SHP77 treated with DMSO at 0.1 percent for 48 hours (cell line): ENCODE measurements at regions not wholly inside any gene's neighbourhood (a gene's known extent, or its start where the extent isn't known, plus 50 kb on each side); places are given as distances from the start of the nearest gene placed in this dataset.

Source experiments
- DNase-seq: peaks from one replicate; lab custom pipeline; 2025; lab: John Stamatoyannopoulos, UW

DNA sequence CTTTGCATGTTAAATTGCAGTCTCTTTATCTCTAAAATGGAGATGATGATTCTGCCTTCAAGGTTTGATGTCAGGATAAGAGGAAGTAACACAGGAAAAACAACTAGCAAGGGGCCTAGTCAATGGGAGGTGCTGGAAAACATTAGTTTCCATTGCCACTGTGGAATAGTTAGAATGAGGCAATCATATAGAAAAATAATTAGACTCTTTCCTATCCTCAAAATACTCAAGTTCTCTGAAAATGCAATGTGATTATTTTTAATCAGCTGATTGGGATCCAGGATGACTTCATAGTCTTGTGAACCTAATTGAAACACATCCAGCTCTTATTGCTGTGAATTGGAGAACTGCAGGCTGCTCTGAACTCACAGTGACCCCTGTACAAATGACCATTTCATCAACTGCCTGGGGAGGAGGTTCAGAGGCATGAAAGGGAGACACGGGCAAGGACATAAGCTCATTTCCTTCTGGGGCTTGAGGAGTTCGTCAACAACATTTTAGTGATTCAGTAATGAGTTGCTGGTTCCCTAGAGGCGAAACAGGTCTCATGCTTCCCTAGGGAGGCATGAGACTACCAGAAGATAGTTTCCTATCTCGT, 422.5 kb downstream of the LPIN1 start:
- DNase-seq: no peak

DNA sequence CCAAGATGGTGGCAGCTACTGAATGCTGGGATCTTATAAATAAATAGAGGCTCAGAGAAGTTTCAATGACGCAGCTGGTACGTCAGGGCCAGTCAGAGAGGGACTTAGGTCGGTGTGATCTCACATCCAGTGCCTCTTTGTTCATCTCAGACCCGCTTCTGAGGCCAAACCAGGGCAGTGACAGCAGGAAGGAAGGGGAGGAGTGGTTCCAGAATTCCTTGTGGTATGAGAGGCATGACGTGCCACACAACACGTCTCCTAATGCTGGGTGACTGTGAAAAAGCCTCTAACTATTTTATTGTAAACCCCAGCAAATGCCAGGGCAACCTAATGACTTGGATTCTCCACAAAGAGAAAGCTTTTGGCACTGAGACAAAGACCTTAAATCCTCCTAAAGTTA, 423.3 kb downstream of the LPIN1 start:
- no peak for DNase-seq

DNA sequence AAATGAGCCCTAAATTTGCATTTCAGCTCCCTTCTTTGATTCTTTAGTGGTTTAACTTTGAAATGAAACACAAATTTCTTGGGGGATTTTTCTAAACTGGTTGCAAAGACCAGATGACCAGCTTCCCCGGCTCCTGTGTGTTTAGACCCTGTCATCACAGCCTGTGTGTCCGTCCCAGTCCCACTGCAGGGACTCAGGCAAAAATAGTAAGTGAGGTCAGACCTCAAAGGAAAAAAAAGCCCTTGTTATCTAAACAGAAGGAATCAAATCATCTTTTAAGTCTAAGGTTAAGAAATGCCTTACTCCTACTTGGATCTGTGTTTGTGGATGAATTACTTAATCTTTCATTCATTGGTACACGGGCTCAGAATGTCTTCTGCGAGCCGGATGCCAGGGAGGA, 423.7 kb downstream of the LPIN1 start:
- no peak for DNase-seq

DNA sequence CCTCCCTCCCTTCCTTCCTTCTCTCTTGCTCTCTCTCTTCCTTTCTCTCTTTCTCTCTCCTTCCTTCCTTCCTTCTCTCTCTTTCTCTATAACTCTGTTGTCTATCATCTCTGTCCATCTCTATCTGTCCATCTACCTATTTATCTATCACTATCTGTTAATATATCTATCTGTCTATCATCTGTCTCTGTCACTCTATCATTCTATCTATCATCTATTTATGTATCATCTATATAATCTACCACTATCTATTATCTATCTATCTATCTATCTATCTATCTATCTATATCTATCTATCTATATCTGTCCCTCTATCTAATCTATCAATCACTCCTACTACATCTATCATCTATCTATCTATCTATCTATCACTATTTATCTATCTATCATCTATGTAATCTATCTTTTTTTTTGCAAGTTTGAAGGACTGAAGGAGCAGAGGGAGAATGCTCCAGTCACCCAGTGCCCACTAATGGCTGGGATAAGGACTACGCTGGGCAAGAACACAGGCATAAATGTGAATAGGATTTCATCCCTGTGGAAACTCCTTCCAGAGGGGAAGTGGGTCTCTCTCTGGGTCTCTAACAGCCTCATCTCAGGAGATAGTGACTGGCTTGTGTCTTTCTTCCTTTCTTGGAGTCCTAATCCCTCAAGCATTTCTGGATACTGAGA, 427.0 kb downstream of the LPIN1 start:
- no peak for DNase-seq

DNA sequence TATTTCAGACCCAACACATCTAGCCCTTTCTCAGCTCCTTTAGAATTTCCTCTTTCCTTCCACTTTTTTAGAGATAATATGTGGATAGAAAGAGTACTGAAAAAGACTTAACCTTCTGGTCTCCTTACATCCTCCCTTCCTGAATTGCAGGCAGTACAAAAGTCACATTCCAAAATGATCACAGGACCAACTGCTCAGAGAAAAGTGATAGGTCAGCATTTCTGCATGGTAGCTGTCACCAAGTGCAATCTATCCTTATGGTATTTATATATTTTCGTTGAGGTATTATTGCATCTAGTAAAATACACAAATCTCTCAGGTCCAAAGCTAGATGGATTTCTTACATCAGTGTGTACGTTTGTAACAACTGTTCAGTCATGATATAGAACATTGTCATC, 427.5 kb downstream of the LPIN1 start:
- DNase-seq: no peak

DNA sequence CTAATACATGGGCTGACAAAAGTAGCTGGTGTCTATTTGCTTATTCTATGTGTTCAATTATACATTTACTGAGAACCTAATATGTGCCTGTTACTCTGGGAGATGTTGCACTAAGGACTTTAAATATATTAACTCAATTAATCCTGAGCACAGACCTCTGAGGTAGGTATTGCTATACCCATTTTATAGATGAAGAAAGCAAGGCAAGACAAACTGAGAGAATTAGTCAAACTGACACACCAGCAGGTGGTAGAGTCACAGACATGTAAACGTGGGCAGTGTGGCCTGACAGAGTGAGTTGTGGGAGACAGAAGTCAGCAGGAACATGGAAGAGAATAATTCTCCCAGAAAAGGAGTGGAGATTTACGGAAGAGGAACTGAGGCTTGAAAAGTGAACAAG, 428.9 kb downstream of the LPIN1 start:
- no peak for DNase-seq

DNA sequence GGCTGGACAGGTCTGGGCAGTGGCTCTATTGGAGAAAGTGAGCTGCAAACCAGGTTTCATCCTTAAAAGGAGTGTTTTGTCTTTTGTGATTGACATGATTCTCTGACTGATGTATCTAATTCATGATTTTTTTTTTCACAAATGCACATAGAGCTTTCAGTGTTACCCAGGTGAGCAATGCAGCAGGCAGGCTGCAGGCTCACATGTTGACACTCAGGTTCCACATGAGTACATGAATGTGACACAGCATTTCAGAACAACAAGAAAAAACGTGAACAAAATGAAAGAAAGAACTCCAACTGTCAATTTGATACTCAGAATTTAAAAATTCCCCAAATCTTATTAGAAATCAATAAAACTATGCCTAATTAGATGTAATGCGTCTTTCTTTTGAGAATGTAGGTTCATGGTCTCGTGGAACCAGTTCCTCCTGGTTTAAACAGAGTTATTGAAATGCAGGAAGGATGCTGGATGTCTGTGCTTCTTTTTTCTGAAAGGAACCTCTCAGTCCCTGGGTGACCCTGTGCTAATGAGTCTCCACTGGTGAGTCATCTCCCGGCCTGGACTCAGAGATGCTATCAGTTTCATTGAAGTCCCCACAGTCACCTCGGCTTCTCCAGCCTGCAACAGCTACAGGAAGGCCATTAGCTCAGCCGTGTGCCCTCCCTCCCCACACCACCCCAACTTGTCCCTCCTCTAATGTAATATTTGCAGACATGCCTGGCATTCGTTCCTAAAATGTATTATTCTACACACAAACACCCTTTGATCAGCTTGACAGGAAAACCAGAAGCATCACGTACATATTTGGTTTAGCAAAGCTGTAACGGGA, 430.4 kb downstream of the LPIN1 start:
- peak; percentile 76 for DNase-seq

DNA sequence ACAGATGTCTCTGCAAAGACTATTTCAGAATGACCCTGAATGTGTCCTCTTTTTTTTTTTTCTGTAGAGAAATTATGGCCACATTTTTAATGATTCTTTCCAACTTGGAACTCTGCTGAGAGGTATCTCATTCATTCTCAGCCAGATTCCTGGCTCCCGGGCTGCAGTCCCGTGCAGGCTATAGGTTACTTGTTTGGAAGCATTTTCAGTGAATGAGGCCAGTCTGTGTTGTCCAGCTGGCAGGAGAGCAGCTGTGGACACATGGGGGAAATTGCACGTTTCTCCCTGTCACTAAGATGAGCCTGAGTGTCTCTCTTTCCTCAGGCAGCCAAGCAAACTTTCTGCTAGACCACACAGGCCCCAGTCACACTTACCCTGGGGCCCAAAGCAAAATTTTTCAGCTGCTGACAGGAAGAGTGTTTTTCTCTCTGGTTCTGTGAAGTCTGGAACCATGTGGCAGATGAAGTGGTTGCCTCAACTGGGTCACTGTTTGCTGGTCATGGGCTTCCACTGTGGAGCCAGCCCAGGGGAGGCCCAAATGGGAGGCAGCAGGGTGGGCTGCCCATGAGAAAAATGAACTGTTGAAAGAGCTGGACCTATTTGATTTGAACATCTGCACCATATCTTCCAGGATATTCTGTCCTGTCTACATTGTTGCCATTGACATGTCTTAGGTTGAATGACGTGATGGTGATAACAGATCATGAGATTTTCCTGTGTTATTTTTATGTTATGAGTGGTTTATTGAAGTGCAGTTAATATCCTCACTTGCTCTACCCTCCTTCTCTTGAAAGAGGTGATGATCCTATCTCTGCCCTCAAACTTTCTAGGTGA, 431.2 kb downstream of the LPIN1 start:
- DNase-seq: peak; percentile 79

DNA sequence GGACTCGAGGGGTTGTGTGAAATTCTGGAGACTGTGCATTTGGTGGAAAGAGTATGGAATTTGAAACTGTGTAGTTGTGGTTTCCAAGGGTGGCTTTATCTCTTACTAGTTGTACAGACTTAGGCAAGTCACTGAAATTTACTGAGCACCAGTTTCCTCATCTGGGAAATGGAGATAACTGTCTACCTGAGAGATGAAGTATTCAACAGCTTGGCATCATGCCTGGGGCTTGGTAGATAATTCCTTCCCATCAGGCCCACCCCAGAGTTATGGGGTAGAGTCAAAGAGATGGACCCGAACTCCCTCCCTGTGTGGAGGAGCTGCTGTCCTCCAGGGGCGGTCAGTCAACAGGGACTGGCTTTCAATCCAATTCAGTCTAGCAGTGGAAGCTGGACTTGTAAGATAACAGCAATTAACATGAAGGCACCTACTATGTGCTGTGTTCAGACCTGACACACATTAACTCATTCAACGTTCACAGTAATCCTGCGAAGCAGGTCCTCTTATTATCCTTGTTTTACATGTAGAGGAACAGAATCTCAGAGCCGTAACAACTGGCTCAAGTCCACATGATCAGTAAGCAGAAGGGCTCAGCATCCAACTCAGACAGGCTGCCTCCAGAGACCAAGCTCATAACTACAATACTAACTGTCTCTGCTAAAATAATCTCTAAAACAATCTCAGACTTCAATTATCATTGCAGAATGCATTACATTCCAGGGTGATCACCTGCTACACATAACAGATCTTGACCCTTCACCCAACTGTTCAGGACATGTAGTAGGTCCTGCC, 432.1 kb downstream of the LPIN1 start:
- no peak for DNase-seq

DNA sequence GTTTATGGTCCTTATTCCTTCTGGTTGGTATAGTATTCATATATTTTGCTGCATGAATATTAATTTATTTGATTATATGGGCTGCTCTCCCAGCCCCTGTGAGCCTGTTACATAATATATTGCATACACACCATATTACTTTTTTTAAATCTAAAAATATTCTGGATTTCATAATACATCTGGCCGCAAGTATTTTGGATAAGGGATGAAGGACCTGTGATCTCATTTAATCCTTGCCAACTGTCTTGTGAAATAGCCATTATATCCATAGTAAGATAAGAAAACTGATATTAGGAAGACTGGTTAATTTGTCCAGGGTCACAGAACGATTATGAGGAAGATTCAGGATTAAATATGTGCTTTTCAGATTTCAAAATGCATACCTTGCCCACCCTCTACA, 433.6 kb downstream of the LPIN1 start:
- DNase-seq: no peak

DNA sequence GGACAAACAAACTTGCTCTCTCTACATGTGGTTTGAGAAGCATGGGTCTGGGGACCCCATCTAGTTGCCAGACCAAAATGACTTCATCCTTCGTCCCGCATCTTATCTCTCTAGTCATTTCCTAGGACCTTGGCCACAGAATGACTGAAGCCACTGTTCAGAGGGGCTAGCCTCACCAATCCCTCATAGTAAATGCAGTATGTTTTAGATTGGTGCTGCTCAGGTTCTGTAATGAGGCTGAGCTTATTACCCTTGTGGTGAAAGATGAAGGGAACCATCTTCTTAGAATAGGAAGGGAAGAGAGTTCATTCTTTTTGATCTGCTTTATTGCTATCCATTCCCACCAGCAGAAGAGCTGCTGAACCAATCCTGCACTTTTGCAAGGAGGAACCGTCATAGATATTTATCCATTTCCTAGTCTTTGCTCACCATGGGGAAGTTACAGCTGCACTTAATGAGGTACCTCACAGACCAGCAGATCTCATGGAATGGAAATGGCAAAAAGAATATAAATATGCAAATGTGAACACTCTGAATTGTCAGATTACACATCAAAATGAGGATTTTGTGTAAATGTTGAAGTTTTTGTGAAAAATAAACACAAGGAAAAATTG, 436.7 kb downstream of the LPIN1 start:
- no peak for DNase-seq

DNA sequence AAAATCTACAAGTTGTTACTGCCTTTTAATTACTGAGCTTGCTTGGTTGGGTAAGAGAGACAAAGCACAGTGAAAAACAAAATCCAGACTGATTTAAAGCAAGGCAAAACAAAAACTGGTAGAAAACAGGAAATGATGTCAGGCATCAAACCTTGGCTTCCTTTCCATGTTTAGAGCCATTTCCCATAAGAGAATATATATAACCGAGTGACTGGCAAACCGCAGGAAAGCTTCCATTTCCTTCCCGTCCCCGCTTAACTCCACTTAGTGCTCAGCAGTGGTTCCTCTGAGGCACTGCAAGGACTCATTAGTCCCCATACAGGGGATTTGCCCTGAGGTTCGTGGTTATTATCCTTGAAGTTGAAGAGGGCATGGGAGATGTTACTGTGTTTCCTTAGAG, 446.3 kb downstream of the LPIN1 start:
- DNase-seq: no peak

DNA sequence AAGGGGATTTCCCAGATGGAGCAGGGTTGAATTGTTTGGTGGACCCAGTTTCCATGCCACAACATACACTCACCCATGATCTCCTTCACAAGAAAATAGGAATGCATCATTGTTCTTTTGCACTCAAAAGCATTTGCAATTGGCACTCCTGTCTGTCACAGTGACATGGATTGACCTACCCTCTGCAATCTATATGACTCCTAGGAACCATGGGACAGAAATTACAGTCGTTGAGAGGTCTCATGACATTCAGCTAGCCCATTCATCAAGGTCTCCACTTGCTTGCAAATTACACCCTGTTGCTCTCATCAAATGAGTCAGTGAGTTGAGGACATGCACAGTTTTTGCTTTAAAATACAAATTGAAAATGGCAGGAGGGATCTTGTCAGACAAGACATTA, 448.5 kb downstream of the LPIN1 start:
- no peak for DNase-seq

DNA sequence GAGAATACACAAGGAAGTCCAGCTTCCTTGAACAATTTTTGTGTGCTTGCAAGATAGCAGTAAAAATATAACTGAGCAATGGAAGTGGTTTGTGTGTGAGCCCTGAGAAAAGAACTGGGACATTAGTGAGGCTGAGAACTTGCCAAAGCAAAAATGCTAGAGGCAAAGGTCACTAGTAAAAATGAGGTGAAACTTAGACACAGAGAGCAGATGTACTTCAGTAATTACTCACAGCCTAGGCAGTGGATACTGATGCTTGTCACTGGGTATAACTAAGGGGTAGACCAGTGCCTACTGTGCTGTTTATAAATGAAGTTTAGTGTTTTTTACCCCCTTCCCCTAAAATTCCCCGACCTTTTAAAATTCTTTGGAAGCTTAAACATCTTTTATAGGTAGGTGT, 450.1 kb downstream of the LPIN1 start:
- DNase-seq: no peak

DNA sequence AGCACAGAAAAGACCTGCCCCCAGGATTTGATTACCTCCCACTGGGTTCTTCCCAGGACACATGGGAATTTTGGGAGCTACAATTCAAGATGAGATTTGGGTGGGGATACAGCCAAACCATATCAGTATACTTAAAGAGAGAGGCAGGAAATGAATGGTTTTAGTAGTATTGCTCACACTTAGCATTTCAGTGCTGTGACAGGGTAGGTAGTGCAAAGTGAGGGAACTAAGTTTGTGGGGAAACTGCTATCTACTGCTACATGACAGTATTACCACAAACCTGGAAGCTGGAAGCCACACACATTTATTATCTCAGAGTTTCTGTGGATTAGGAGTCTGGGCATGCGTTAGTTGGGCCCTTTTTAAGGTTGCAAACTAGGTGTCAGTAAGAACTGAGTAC, 450.7 kb downstream of the LPIN1 start:
- no peak for DNase-seq

DNA sequence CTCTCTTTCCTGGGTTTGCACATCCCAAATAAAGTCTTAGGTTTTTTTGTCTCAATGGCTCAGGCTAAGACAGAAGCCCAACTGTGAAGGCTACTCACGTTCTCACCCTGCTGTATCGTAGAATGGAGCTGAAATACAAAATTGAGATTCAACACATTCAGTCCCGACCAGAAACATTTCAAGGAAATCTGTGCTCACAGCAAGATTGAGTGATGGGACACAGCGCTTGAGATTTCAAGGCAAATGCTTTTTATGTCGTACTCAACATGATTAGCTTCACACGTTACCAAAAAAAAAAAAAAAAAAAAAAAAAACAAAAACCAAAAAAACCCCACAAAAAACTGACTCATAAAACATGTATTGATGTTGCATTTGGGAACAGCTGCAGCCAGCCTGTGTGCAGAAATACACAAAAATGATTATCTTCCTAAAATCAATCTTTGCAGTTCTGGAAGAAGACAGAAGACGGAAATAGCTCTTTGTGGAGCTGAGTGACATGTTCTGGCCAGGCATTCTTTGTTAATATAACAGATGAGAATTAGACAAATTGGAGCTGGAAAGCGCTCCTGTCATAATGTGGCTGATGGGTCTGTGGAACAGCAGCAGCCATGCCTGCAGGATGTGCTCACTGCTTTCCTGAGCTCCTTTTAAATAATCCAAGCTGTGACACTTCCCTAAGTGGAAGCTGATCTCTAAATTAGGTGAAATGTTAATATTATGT, 453.2 kb downstream of the LPIN1 start:
- DNase-seq: no peak

DNA sequence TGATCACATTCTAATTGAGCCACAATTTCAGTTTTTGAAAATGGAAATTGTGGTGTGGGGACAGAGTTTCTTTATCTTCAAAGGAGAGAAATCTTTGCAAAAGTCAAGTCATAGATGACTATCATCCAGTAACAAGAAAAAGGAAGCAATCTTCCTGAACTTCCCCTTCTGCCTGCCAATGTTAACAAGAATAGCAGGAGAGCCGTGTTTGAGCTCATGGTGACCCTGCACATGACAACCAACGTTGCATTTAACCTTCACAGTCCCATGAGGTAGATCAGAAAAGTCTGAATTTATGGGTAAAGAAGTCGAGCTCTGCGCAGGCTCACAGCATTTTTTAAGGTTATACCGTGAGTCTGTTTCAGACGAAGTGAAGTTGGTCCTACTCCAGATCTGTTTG, 454.9 kb downstream of the LPIN1 start:
- no peak for DNase-seq

DNA sequence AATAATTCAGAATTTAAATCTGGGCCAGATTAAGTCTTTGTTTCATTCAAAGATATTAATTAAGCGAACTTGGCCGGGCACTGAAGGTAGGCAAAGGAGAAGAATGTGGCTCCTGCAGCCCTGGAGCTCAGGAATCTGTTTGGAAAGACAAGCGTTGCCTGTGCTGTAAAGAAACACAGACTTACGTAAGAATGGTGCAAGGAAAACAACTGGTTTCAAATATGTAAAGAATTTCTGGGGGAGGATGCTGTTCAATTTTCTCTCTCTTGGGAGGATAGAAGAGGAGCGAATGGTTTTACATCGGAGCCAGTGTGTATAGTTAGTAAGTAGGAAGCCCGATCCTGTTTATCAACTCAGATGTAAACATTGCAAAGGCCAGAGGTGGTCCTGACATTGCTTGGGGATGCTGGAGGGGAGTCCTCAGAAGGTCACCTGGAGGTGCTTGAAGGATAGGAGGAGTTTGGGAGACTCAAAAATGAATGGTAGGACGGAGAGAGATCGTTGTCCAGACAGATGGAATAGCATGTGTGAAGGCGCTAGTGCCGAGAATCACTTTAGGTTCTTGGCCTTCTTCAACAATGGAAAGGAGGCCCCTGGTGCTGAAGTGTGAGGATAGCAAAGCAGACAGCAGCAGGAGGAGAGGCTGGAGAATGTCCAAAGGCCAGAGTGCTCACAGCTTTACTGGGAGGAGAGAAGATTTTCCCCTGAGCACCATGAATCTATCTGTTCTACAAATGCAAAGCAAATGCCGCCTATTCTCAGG, 456.1 kb downstream of the LPIN1 start:
- no peak for DNase-seq

DNA sequence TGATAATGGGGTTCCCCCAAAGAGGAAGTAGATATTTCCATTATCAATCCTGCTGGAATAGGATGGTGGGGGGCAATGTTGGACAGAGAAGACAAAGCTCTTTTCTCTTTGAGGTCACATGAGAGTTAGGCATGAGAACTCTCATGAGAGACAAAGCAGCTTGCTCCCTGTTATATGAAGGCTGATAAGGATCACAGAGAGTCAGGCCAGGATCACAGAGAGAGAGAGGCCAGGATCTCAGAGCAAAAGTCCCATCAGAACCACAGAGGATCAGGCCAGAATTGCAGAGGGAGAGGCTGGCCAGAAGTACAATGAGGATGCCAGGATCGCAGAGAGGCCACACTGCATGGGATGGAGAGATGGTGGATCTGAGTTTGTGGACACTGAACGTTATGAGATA, 457.1 kb downstream of the LPIN1 start:
- DNase-seq: no peak

DNA sequence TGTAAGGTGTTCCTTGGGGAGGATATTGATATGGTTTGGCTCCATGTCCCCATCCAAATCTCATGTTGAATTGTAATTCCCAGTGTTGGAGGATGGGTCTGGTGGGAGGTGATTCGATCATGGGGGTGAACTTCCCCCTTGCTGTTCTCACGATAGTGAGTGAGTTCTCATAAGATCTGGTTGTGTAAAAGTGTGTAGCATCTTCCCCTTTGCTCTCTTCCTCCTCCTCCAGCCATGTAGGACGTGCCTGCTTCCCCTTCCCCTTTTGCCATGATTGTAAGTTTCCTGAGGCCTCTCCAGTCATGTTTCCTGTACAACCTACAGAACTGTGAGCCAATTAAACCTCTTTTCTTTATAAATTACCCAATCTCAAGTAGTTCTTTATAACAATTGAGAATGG, 458.7 kb downstream of the LPIN1 start:
- no peak for DNase-seq
